Spleen (tissue), 11 donors: ENCODE measurements at regions not wholly inside any gene's neighbourhood (a gene's known extent, or its start where the extent isn't known, plus 50 kb on each side); places are given as distances from the start of the nearest gene placed in this dataset.

Experiments used
- DNase-seq: peaks from one replicate; pipeline ENCODE4 v3.0.0-alpha.2; 2020
- H3K27ac ChIP-seq, 8 donors: fragments of 200-600 bp; sonication (generic) in 7 of 8; 1 replicate in 4 of 8; 2 replicates in 4 of 8; pipeline versions ENCODE4 v1.5.0 to v1.8.0; 2016 to 2021; ENCODE audit warnings: inconsistent platforms in 4 of 8, mild to moderate bottlenecking in 4 of 8, moderate library complexity in 1 of 8
- H3K27me3 ChIP-seq, 7 donors: fragments of 200-600 bp; sonication (generic) in 6 of 7; replicated peaks in 1 of 7; 1 replicate in 4 of 7; 2 replicates in 3 of 7; pipeline versions ENCODE4 v1.5.0 to v1.8.0; 2016 to 2021; ENCODE audit warnings: inconsistent platforms in 3 of 7, mild to moderate bottlenecking in 1 of 7
- H3K36me3 ChIP-seq, 6 donors: fragments of 200-600 bp; sonication (generic) in 5 of 6; 1 replicate in 4 of 6; 2 replicates in 2 of 6; pipeline versions ENCODE4 v1.5.0 to v1.8.0; 2016 to 2021; ENCODE audit warnings: inconsistent platforms in 2 of 6
- H3K4me1 ChIP-seq, 6 donors: fragments of 200-600 bp; sonication (generic) in 5 of 6; 1 replicate in 3 of 6; 2 replicates in 3 of 6; pipeline versions ENCODE4 v1.5.0 to v1.8.0; 2016 to 2021; ENCODE audit warnings: inconsistent platforms in 3 of 6
- H3K4me3 ChIP-seq, 8 donors: fragments of 200-600 bp; sonication (generic) in 7 of 8; 1 replicate in 4 of 8; 2 replicates in 4 of 8; pipeline versions ENCODE4 v1.5.0 to v1.8.0; 2016 to 2021; ENCODE audit warnings: inconsistent platforms in 4 of 8, mild to moderate bottlenecking in 4 of 8, moderate library complexity in 2 of 8
- H3K9me3 ChIP-seq, 8 donors: fragments of 200-600 bp; sonication (generic) in 7 of 8; 1 replicate in 4 of 8; 2 replicates in 4 of 8; pipeline versions ENCODE4 v1.5.0 to v1.8.0; 2016 to 2021; ENCODE audit warnings: inconsistent platforms in 4 of 8
- CTCF ChIP-seq, 11 experiments: fragments of 200-600 bp in 7 of 11; fragments of 450-650 bp in 4 of 11; sonication (generic) in 4 of 11; IDR thresholded peaks in 8 of 11; conservative IDR thresholded peaks in 3 of 11; 1 replicate in 7 of 11; 2 replicates in 4 of 11; pipeline versions ENCODE4 v1.4.0 to v1.8.0; 2016 to 2021; ENCODE audit warnings: antibody characterized with exemption in 11 of 11, inconsistent platforms in 4 of 11, mild to moderate bottlenecking in 1 of 11
- POLR2A ChIP-seq, 3 donors: fragments of 450-650 bp; IDR thresholded peaks; one replicate each; pipeline ENCODE4 v1.5.1; 2017; ENCODE audit warnings: antibody characterized with exemption in 3 of 3, mild to moderate bottlenecking in 1 of 3
- POLR2AphosphoS5 ChIP-seq, 3 donors: sonication (generic); formaldehyde crosslinking; IDR thresholded peaks; one replicate each; pipeline ENCODE4 v1.5.1; 2017; ENCODE audit warnings: antibody characterized with exemption in 3 of 3
- WGBS, 5 donors: extraction: QIAGEN DNeasy Blood & Tissue Kit in 3 of 5; methylation state at CpG; one replicate each; pipeline versions ENCODE4 v1.1.5 to v1.1.7; 2013 to 2018; 5-methylcytosine and 5-hydroxymethylcytosine counted together
- intact Hi-C: fragments of 100-400 bp; cut with DNase I; formaldehyde crosslinking; loops from one replicate; pipeline ENCODE4 v1.15.0; 2023; ENCODE audit warnings: low total_unique reads
- donor health status: healthy with polysubstance abuse.
- donor health status: DM: no; HTN: no; CAD: no; lungs with moderate emphysema.
- donor health status: DM: no; HTN: no; CAD: no.
- donor health status: Bipolar disorder and iron deficiency.
- donor health status: healthy.
- donor health status: DM: no; HTN: no; CAD: no.
- donor health status: DM: yes; HTN: yes; CAD: no.

GRCh38 chr18:30730915-30731314 is 311.6 kb downstream of the DSC3 start:
- 70 to 91% (median 83%) methylated on average over 5 of the region's 5 CpGs for WGBS, 5 donors

GRCh38 chr18:30727849-30728248 is 314.7 kb downstream of the DSC3 start:
- no peaks in the 10 kb centered on the region for H3K27me3 ChIP-seq
- TF ChIP-seq CTCF (IDR thresholded peaks at IDR 0.05 in 8 of 11, conservative IDR thresholded peaks at IDR 0.05 in 3 of 11) (no peak), POLR2A (IDR thresholded peaks at IDR 0.05) (no peak), POLR2AphosphoS5 (IDR thresholded peaks at IDR 0.05) (no peak)
- H3K4me1 ChIP-seq, result no peaks in the 10 kb centered on the region
- DNase-seq, result no peak
- no peak overlapping the region for H3K4me3 ChIP-seq
- intact Hi-C loops, result no loop called here
- peaks cover 0 to 23% (median 5%) of the 10 kb centered on the region in 8 donors for H3K9me3 ChIP-seq
- no peaks in the 10 kb centered on the region for H3K36me3 ChIP-seq
- H3K27ac ChIP-seq, result no peak overlapping the region

More at GRCh38 chr18:30730915-30731314, 311.6 kb downstream of the DSC3 start:
- H3K4me3 ChIP-seq, result no peak overlapping the region
- H3K36me3 ChIP-seq, result no peaks in the 10 kb centered on the region
- no peak for TF ChIP-seq POLR2A (IDR thresholded peaks at IDR 0.05)
- no peak for TF ChIP-seq POLR2AphosphoS5 (IDR thresholded peaks at IDR 0.05)
- no peak for TF ChIP-seq CTCF (IDR thresholded peaks at IDR 0.05 in 8 of 11, conservative IDR thresholded peaks at IDR 0.05 in 3 of 11)
- peaks cover 0 to 34% (median 17%) of the 10 kb centered on the region in 8 donors for H3K9me3 ChIP-seq
- H3K27me3 ChIP-seq, result no peaks in the 10 kb centered on the region
- intact Hi-C loops, result no loop called here
- no peaks in the 10 kb centered on the region for H3K4me1 ChIP-seq
- DNase-seq, result peak; percentile 55
- no peak overlapping the region for H3K27ac ChIP-seq

GRCh38 chr18:30713299-30713698 is 329.2 kb downstream of the DSC3 start:
- no peak for DNase-seq
- no peak for TF ChIP-seq POLR2AphosphoS5 (IDR thresholded peaks at IDR 0.05)
- no peak for TF ChIP-seq POLR2A (IDR thresholded peaks at IDR 0.05)
- TF ChIP-seq CTCF (IDR thresholded peaks at IDR 0.05 in 8 of 11, conservative IDR thresholded peaks at IDR 0.05 in 3 of 11), result no peak
- 63 to 79% (median 69%) methylated on average over 2 of the region's 2 CpGs for WGBS, 5 donors
- H3K4me1 ChIP-seq, result no peaks in the 10 kb centered on the region
- H3K4me3 ChIP-seq, result no peak overlapping the region
- H3K9me3 ChIP-seq, result no peaks in the 10 kb centered on the region
- no peaks in the 10 kb centered on the region for H3K36me3 ChIP-seq
- H3K27ac ChIP-seq, result no peak overlapping the region
- intact Hi-C loops, result no loop called here
- H3K27me3 ChIP-seq, result no peaks in the 10 kb centered on the region

GRCh38 chr18:30712383-30712782 is 330.2 kb downstream of the DSC3 start:
- H3K9me3 ChIP-seq, result no peaks in the 10 kb centered on the region
- H3K27ac ChIP-seq, result no peak overlapping the region
- no peak overlapping the region for H3K4me3 ChIP-seq
- WGBS, 5 donors, result 35 to 41% (median 39%) methylated on average over 3 of the region's 3 CpGs
- DNase-seq, result no peak
- intact Hi-C loops, result no loop called here
- no peaks in the 10 kb centered on the region for H3K27me3 ChIP-seq
- H3K36me3 ChIP-seq, result no peaks in the 10 kb centered on the region
- no peak for TF ChIP-seq CTCF (IDR thresholded peaks at IDR 0.05 in 8 of 11, conservative IDR thresholded peaks at IDR 0.05 in 3 of 11)
- no peak for TF ChIP-seq POLR2A (IDR thresholded peaks at IDR 0.05)
- no peak for TF ChIP-seq POLR2AphosphoS5 (IDR thresholded peaks at IDR 0.05)
- no peaks in the 10 kb centered on the region for H3K4me1 ChIP-seq
